Thyroid gland (tissue), 4 donors: ENCODE measurements at regions not wholly inside any gene's neighbourhood (a gene's known extent, or its start where the extent isn't known, plus 50 kb on each side); places are given as distances from the start of the nearest gene placed in this dataset.

Experiments used
- DNase-seq, 2 donors: peaks; one replicate each; pipeline ENCODE4 v3.0.0-alpha.2; 2019
- H3K27ac ChIP-seq, 3 donors: fragments of 200-600 bp; sonication (generic); 1 replicate in 2 of 3; 2 replicates in 1 of 3; pipeline ENCODE4 v1.5.1; 2016 to 2019; ENCODE audit warnings: mild to moderate bottlenecking in 1 of 3, moderate library complexity in 1 of 3
- H3K27me3 ChIP-seq: fragments of 200-600 bp; sonication (generic); one replicate; pipeline ENCODE4 v1.5.1; 2019
- H3K36me3 ChIP-seq, 2 donors: fragments of 200-600 bp; sonication (generic); one replicate each; pipeline ENCODE4 v1.5.1; 2016 to 2019
- H3K4me1 ChIP-seq, 2 donors: fragments of 200-600 bp; sonication (generic); one replicate each; pipeline ENCODE4 v1.5.1; 2017 to 2019
- H3K4me3 ChIP-seq, 3 donors: fragments of 200-600 bp; sonication (generic); replicated peaks in 1 of 3; 1 replicate in 2 of 3; 2 replicates in 1 of 3; pipeline ENCODE4 v1.5.1; 2016; ENCODE audit warnings: mild to moderate bottlenecking in 1 of 3
- H3K9me3 ChIP-seq: fragments of 200-600 bp; sonication (generic); one replicate; pipeline ENCODE4 v1.5.1; 2017
- CTCF ChIP-seq, 6 experiments: fragments of 200-600 bp in 3 of 6; fragments of 450-650 bp in 3 of 6; sonication (generic) in 3 of 6; IDR thresholded peaks; one replicate each; pipeline ENCODE4 v1.5.1; 2016 to 2019; ENCODE audit warnings: antibody characterized with exemption in 6 of 6, mild to moderate bottlenecking in 2 of 6, inconsistent platforms in 1 of 6, moderate library complexity in 1 of 6
- POLR2A ChIP-seq, 2 donors: fragments of 450-650 bp; IDR thresholded peaks; one replicate each; pipeline ENCODE4 v1.6.1; 2017; ENCODE audit warnings: antibody characterized with exemption in 2 of 2, mild to moderate bottlenecking in 2 of 2, moderate library complexity in 1 of 2
- WGBS, 2 donors: methylation state at CpG; one replicate each; pipeline ENCODE4 v1.1.5; 2017; 5-methylcytosine and 5-hydroxymethylcytosine counted together
- intact Hi-C: fragments of 100-400 bp; cut with DNase I; formaldehyde crosslinking; loops from one replicate; pipeline ENCODE4 v1.15.1; 2023

GRCh38 chr6:168953461-168953860, 300.2 kb downstream of the THBS2 start:
- Histone ChIP-seq H3K4me1 (no peaks in the 10 kb centered on the region), H3K9me3 (no peaks in the 10 kb centered on the region), H3K27ac (no peak overlapping the region), H3K27me3 (no peaks in the 10 kb centered on the region), H3K36me3 (no peaks in the 10 kb centered on the region), H3K4me3 (no peak overlapping the region)
- intact Hi-C loops: no loop called here
- WGBS, 2 donors: 92 to 94% methylated on average over 6 of the region's 6 CpGs
- TF ChIP-seq POLR2A (IDR thresholded peaks at IDR 0.05) (no peak), CTCF (IDR thresholded peaks at IDR 0.05) (no peak)
- no peak for DNase-seq

GRCh38 chr6:168951217-168951616, 302.4 kb downstream of the THBS2 start:
- no peak for TF ChIP-seq CTCF (IDR thresholded peaks at IDR 0.05)
- no peak for TF ChIP-seq POLR2A (IDR thresholded peaks at IDR 0.05)
- no peaks in the 10 kb centered on the region for H3K4me1 ChIP-seq
- intact Hi-C loops: no loop called here
- no peaks in the 10 kb centered on the region for H3K9me3 ChIP-seq
- no peaks in the 10 kb centered on the region for H3K36me3 ChIP-seq
- no peak overlapping the region for H3K4me3 ChIP-seq
- no peaks in the 10 kb centered on the region for H3K27me3 ChIP-seq
- no peak overlapping the region for H3K27ac ChIP-seq
- no peak for DNase-seq
- 76 to 77% methylated on average over 12 of the region's 12 CpGs for WGBS, 2 donors

GRCh38 chr6:168950858-168951214, 302.8 kb downstream of the THBS2 start:
- Histone ChIP-seq H3K4me3 (no peak overlapping the region), H3K27me3 (no peaks in the 10 kb centered on the region), H3K9me3 (no peaks in the 10 kb centered on the region), H3K4me1 (no peaks in the 10 kb centered on the region), H3K27ac (no peak overlapping the region), H3K36me3 (no peaks in the 10 kb centered on the region)
- intact Hi-C loops: no loop called here
- 79 to 88% methylated on average over 14 of the region's 14 CpGs for WGBS, 2 donors
- TF ChIP-seq POLR2A (IDR thresholded peaks at IDR 0.05): no peak
- DNase-seq: no peak

GRCh38 chr6:168949981-168950857, 303.4 kb downstream of the THBS2 start:
- Histone ChIP-seq H3K36me3 (no peaks in the 10 kb centered on the region), H3K27me3 (no peaks in the 10 kb centered on the region), H3K9me3 (no peaks in the 10 kb centered on the region), H3K4me1 (no peaks in the 10 kb centered on the region), H3K4me3 (no peak overlapping the region), H3K27ac (no peak overlapping the region)
- intact Hi-C loops: no loop called here
- 72 to 77% methylated on average over 9 of the region's 10 CpGs for WGBS, 2 donors
- TF ChIP-seq POLR2A (IDR thresholded peaks at IDR 0.05): no peak
- no peak for TF ChIP-seq CTCF (IDR thresholded peaks at IDR 0.05)
- no peak for DNase-seq

- H3K27ac ChIP-seq: no peak overlapping the region
- H3K4me1 ChIP-seq: no peaks in the 10 kb centered on the region
- no peak overlapping the region for H3K4me3 ChIP-seq
- DNase-seq: no peak
- no peaks in the 10 kb centered on the region for H3K36me3 ChIP-seq
- no peaks in the 10 kb centered on the region for H3K27me3 ChIP-seq
- 84 to 88% methylated on average over 4 of the region's 4 CpGs for WGBS, 2 donors
- TF ChIP-seq CTCF (IDR thresholded peaks at IDR 0.05): no peak
- no peak for TF ChIP-seq POLR2A (IDR thresholded peaks at IDR 0.05)
- intact Hi-C loops: no loop called here
- H3K9me3 ChIP-seq: no peaks in the 10 kb centered on the region
These were observed 304.6 kb downstream of the THBS2 start for GRCh38 chr6:168948990-168949531.
